CD4-positive, alpha-beta T cell treated with Interleukin-2 at 100 ng/mL for 4 hours (primary cell): ENCODE measurements at regions not wholly inside any gene's neighbourhood (a gene's known extent, or its start where the extent isn't known, plus 50 kb on each side); places are given as distances from the start of the nearest gene placed in this dataset.
A peak's percentile ranks its signal among the peaks of the same experiment; 100 is the strongest.

ENCODE experiments used
- DNase-seq: peaks from one replicate; pipeline ENCODE4 v3.0.0-alpha.2; 2020; ENCODE audit warnings: low spot score

DNA sequence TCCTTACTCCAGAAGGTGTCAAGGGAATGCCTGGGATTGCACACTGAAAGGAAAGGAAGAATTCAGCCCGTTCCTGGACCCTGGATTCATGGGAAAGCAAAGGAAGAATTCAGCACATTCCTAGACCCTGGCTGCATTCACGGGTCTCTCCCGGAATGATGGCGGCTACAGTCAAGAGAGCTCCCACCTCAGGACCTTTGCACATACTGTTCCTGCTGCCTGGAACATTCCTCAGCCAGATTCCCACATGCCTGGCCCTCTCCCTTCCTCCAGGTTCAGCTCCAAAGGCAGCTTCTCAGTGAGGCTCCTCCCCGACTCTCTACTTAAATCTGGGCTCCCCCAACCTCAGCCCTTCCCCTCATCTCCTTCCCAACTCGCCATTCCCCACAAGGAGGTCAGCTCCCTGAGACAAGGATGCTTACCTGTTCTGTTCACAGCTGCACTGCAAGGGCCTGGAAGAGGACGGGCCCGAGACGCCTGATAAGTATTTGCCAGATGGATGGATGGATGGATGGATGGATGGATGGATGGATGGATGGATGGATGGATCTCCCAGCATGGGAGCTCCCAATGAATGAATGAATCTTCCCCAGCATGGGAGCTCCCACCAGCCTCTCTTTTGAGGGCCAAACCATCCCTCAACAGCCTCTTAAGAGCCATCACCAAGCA lies 77.4 kb downstream of the NCOR2 start:
- DNase-seq, result no peak

DNA sequence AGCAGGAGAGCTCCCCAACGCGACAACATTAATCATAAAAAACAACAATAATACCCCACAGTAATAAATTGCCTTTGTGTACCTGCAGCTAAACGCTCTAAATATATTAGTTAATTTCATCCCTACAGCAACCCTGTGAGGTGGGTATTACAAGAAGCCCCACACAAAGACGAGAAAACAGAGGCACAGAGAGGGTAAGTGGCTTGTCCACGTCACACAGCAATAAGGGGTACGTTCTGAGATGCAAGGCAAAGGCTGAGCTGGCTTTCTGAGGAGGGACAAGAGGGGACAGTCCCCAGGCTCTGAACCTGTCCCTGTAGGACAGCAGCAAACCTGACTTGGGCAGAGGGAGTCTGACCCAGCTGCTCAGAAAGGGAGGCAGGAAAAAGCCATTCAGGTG lies 78.2 kb downstream of the NCOR2 start:
- no peak for DNase-seq

DNA sequence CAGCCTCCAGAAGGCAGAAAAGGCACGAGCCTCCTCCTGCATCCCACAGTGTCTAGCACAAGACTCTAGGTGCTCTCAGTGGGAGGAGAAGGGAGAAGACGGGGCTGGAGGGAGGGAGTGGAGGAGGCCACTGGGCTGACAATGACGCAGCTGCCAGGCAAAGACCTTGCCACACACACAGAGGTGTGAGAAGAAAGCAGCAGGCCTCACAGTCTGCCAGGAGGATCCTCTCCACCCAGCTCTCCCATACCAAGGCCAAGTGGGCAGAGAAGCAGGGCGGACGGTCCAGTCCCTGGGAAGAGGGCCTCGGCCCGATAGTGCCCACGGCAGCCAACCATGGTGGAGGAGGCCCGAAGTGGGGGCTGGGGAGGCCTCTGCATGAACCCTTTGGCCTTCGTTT lies 78.9 kb downstream of the NCOR2 start:
- DNase-seq, result no peak

DNA sequence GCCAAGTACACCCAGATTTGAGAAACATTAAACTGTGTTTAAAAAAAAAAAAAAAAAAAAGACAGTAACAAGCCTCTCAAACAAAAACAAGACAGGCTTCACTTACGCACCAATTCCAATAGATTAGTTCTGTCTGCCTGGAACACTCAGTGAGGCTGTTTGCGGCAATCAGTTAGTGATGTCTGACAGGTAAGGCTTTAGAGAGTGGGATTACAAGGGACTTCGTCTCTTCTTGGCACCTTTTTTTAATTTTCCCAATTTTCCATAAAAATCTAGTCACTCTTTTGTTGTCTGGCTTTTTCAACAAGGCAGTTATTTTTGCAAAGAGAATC lies 79.6 kb downstream of the NCOR2 start:
- DNase-seq, result no peak

DNA sequence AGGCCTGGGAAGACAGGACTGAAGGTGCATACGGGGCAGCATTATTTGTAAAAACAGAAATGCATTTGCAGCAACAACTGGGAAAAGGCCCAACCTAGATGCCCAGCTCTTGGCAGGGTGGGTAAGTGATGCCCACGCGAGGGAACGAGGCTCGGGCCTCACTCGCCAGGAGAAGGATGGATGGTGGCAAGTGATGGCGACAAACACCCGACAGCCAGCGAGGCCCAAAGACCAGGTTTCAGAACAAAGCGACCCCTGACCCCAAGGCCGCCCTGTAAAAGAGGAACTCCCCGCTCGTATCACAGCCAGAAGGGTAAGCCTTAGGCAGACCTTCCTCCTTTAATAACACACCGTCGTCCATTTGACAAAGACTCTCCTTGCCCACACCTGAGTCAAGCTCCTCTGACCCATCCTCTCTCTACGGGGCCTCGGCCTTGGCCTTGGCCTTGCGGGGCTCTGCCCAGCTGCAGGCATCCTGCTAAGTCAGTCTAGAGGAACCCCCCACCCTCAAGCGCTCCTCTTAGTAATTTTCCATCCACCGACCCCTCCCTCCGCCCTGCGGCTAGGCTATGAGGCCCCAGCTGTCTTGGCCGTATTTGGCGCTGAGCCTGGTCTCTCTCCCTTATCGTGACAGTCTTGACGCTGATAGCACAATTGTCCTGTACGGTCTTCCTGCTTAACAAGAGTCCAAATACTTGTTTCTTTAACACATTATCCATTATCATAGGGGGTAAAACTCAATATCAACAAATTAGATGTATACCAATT lies 80.2 kb downstream of the NCOR2 start:
- no peak for DNase-seq

DNA sequence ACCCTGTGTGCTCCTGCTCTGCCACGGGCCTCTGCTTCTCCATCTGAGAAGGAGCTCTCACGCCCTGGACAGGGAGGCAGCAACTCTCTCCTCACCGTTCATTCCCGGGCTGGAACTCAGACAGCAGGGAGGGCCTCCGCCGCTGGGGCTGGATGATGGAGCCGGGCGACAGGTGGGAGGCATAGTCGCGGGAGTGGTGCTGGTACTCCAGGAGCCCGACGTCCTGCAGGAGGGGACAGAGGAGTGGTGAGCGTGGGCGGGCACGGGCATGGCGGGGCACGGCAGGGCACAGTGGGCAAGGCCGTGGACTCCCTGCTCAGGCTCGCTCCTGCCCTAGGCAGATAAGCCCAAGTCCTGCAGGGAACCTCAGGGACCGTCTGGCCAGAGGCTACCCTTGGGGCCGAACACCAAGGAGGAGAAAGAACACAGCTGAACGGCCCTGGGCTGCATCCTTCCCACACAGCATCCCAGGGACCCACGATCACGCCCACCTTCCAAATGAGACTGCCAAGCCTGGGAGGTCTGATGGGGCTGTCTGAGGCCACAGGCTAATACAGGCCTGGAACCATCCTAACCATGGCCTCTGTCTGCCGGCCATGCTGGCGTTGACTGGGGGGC lies 81.0 kb downstream of the NCOR2 start:
- DNase-seq, result no peak

DNA sequence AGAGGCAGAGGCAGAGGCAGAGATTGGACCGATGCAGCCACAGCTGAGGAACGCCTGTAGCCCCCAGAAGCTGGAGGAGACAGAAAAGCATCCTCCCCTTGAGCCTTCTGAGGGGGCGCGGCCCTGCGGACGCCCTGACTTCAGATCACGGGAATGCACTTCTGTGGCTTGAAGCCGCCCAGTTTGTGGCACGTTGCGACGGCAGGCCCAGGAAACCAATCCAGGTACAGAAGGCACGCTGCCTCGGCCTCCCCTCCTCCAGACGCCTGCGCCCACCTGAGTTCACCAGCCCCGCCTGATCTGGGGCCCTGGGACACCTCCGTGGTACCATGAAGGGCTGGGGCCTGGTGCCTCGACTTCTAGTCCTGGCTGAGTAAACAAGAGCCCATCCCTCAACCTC lies 82.0 kb downstream of the NCOR2 start:
- no peak for DNase-seq

DNA sequence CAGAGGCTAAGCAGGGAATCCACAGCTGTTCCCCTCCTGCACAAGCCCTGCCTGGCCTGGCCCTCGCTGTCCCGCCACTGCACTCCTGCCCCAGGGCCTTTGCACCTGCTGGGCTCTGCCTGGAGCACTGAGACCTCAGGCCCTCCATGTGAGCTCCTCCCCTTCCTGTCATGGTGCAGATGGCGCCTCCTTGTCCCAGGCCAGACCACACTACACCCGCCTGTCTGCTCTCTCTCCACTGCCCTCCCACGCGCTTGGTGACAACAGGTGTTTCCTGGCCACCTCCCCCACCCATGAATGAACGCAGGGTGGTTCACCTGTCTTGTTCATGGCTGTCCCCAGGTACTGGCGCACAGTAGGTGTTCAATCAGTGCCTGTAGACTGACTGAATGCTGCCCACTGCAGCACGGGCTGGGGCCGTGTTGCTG lies 82.9 kb downstream of the NCOR2 start:
- DNase-seq, result no peak

DNA sequence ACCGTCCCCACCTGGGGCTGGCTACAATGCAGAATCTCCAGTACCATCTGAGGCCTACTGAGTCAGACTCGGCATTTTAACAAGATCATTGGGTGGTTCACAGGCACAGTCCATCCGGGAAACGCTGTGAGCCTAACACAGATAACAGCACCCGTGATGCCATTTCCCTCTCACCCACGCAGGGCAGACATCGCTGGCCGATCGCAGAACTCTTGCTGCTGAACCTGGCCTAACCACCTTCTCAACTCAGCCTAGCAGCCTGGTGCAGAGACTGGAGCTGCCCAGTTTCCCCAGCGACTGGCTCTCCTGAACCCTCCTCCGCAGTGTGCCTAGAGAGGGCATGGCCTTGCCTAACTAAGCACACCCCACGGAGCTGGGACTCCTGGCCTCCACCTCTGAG lies 83.3 kb downstream of the NCOR2 start:
- no peak for DNase-seq

DNA sequence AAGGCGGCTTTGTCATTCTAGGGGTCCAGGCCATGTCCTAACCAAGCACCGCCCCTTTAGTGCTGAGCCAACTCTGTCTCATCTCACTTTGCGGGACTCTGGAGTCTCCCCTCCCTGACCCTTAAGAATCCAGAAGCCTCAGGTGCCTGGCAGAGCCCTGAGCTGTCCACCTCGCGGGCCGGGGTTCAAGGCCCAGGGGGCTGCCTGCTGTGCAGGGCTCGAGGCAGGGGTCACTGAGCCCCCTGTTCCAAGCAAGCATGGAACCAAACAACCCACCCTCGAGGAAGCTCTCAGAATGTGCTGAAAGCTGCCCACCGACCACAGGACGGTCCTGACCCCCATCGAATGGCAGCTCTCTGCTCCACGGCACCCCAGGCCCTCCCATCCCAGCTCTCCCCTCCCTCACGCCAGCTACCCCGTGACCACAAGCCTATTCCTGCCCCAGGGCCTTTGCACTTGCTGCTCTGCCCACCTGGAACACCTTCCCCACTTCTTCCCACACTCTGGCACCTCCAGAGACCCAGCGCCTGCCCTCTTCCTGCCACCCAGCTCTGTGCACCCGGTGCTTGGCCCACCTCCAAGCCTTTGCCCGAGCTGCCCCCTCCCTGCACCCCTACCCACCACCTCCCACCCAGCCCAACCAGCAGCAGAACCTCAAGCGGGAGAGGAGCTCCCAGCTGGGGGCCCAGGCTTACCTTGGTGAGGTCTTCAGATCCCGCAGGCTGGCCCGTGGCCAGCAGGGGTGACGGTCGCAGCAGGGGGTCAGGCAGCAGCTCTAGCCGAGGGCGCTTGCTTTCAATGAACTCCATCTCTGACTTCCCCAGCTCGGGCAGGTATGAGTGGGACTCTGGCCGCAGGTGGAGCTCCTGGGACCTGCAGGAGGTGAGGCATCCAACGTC lies 84.3 kb downstream of the NCOR2 start:
- DNase-seq, result no peak

DNA sequence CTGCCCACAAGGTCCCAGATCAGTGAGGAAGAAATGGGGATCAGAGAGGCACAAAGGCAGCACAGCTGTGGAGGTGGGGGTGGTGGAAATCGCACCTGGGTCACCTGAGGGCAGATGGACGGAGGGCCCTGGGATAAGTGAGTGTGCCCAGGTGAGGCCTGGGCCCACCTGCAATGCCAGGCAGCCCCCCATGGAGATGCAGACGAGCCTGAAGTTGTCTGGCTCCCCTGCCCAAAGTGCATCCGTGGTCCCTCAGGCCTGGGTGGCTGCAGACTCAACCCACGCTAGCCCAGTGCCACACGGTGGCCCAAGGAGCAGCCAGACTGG lies 84.9 kb downstream of the NCOR2 start:
- no peak for DNase-seq

DNA sequence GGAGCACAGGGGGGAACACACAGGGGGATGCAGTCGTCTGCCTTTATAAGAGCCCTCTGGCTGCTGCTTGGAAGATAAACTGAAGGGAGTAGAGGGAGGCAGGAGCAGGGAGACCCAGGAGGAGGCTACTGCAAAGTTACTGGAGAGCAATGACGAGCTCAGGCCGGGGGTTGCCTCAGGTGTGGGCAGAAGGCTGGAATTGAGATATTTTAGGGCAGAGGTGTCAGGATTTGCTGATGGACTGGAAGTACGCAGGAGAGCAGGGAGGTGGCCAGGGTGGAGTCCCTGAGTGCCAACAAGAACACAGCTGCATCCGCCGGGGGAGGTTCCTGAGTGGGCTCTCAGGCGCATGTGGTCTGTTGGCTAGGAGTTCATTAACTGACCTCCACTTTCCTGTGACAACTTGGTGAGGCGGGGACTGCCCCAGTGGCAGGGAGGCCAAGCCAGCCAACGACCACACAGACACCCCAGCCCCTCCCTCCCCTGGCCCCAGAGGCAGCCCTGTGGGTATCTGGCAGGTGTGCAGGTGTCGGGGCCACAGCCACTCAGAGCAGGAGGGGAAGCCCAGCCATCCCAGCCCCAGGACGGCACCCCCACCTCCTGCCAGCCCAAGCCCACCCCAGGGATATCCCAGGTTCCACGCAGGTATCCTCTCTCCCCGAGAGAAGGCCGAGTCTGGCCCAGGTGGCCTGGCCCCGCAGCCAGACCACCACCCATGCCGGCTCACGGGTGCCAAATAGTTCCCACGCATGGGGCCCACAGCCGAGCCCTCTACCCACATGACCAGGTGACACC lies 85.4 kb downstream of the NCOR2 start:
- no peak for DNase-seq

DNA sequence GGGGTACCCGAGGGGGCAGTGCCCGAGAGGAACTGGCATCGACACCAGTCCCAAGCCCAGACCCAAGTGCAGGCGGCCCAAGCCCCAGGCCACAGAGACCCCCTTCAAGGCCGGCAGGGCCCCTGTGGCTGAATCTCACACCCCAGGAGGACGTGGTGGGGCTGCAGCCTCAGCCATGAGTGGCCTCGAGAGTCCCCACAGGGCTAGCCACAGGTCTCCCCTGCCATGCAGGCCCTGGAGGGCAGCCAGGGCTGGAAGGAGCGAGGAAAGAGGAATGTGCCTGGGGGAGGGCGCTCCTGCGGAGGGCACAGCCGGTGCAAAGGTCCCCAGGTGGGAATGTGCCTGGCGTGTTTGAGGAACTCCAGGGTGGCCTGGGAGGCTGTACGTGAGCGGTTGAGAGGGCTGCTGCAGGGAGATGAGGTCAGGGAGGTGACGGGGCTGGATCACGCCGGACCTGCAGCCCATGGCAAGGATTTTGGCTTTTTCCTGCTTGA lies 86.1 kb downstream of the NCOR2 start:
- no peak for DNase-seq

DNA sequence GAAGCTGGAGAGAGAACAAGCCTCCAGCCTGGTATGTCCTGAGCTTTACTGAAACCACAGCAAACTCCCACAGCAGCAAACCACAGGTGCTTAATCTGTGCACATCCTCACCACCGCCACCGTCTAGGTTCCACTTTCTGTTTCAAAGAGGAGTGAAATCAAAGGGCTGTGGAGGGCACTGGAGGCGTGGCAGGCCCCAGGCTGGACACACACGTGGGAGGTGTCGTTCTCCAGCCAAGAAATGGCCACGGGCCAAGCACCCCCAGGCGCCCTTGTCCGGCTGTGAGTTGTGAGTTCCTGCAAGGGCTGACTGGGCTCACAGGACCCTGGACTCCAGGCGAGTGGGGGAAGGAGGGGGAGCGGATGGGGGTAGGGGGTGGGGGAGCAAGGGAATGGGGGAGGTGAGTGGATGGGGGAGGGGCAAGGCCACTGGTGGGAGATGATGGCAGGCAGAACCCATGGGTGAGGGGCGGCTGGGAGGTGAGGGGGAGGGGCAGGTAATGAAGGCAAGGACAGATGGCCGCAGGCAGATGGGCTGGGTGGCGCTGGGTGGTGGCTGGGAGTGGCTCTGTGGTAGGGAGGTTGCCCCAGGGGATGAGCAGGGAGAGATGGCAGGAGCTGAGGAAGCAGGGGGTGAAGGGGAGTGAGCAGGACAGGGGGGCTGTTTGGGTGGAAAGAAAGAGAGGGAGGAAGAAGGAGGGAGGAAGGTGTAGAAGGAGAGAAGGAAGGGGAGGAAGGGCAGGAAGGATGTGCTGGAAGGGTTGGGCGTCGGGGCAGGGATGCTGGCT lies 86.7 kb downstream of the NCOR2 start:
- peak; percentile 35 for DNase-seq

DNA sequence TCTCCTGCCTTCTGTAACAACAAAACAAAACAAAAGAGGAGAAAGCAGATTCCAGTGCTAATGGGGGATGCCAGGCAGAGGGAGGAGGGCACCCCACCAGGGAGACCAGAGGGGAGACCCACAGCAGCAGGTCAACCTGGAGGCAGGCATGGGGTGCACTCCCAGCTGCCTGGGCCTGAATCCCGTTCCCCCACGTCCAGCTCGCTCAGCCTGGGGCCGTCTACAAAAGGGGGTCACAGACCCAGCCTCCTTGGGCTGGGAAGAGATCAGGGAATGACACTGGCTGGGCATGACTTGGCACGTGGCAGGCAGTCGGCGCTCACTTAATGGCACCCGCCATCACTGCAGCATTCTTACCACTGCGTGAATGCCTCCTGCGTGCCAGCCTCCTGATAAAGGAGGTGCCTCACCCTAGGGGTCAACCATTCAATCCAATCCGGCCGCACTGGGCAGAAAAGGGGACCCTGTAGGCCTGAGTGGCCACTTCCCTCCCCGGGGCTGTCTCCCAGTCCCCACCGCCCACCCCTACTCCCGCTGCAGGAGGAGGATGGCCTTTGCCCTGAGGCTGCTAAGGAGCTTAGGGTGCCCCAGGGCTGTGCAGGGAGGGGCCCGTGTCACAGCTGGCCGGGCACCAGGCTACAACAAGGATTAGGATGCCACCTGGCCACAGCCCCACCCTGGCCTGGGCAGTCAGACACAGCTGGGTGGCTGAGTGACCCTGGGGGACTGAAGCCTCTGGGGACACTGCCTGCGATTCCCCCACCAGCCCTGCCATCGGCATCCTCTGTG lies 87.5 kb downstream of the NCOR2 start:
- DNase-seq, result no peak

DNA sequence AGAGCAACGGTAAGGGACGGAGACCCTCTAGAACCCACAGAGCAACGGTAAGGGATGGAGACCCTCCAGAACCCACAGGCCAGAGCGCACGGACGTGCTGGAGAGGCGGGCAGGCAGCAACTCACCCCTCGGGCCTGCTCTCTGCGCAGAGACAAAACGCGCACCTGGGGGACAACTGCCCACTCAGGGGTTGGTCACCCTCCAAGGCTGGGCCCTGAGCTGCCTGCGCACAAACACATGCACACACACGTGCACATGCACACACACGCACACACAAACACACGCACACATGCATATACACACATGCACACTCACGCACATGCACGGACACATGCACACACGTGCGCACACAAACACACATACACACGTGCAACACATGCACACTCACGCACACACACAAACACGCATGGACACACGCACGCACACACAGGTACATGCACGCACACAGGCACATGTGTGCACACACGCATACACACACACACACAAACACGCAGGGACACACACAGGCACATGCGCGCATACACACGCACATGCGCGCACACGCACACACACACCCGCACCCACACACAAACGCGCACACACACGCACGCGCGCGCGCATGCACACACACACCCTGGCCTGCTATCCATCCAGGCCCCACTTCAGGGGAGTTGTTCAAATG lies 88.3 kb downstream of the NCOR2 start:
- DNase-seq, result no peak

DNA sequence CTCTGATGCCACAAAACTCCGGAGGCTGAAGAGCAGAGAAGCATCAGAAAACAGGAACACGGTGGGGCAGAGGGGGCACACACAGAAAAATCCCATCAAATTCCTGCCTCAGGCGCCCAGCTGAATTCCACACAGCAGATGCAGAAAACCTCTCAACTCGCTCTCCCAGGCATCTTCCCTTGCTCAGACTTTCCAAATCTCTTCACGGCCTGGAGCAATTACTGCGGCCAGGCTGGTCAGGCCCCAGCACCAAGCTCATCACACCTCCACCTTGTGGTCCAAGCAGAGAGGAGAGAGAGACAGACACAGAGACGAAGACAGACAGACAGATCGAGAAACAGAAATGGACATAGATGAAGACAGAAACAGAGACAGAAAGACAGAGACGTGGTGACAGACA lies 89.0 kb downstream of the NCOR2 start:
- DNase-seq, result no peak

DNA sequence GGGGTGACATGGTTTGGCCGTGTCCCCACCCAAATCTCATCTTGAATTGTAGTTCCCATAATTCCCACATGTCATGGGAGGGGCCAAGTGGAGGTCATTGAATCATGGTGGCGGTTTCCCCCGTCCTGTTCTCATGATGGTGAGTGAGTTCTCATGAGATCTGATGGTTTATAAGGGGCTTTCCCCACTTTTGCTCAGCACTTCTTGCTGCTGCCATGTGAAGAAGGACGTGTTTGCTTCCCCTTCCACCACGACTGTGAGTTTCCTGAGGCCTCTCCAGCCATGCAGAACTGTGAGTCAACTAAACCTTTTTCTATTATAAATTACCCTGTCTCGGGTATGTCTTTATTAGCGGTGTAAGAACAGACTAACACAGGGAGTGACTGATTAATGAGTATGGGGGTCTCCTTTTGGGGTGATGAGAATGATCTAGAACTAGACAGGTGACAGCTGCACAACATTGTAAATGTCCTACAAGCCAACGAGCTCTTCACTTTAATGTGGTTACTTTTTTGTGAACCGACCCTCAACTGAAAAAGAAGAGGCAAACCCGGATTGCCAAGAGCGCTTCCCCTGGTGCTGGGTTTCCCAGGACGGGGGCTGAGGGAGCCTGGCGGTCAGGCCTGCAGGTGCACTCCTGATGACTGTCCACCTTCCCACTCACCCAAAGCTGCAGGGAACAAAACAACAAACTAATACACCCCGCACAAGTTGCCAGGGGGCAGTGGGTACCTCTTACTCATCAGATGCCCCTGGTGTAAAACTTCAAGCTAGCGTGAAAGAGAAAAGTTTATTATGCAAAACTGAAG lies 90.1 kb downstream of the NCOR2 start:
- no peak for DNase-seq

DNA sequence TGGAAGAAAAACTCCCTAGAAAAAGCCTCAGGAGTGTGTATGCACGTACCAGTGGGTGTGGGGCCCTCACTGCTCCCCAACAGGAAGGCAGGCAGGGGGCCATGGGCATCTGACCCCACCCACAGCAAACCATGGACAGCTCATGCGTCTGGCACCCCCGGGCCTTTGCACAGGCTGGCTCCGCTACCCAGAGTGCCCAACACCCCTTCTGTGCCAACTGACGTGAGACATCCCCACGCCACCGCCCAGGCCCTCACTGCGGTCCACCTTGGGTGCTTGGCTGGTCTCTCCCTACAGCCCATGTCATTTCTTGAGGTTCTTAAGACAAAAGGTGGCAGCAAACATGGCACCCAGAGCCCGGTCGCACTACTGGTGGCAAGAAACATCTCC lies 91.4 kb downstream of the NCOR2 start:
- DNase-seq, result no peak
